Aorta (tissue), 5 donors: ENCODE measurements at regions not wholly inside any gene's neighbourhood (a gene's known extent, or its start where the extent isn't known, plus 50 kb on each side); places are given as distances from the start of the nearest gene placed in this dataset.

Experiments
- ATAC-seq: fragments of 200-7000 bp; cut with Tn5 transposase; one replicate; pipeline ENCODE4 v1.9.1; 2022; ENCODE audit warnings: moderate library complexity; ENCODE audit not compliant: low FRiP score
- DNase-seq, 2 donors: peaks; one replicate each; pipeline ENCODE4 v3.0.0-alpha.2; 2020
- H3K27ac ChIP-seq, 2 donors: one replicate each; pipeline ENCODE4 v1.5.1; 2013; ENCODE audit warnings: low read length in 2 of 2, mild to moderate bottlenecking in 2 of 2, moderate library complexity in 2 of 2, control low read depth in 1 of 2, inconsistent platforms in 1 of 2, low read depth in 1 of 2
- H3K27me3 ChIP-seq, 2 donors: one replicate each; pipeline ENCODE4 v1.6.1; 2013; ENCODE audit warnings: control low read depth in 1 of 2, low read length in 1 of 2, mild to moderate bottlenecking in 1 of 2, moderate library complexity in 1 of 2; ENCODE audit not compliant: insufficient read depth in 2 of 2, control insufficient read depth in 1 of 2
- H3K36me3 ChIP-seq, 2 donors: one replicate each; pipeline ENCODE4 v1.6.1; 2013; ENCODE audit warnings: control low read depth in 1 of 2, low read length in 1 of 2, mild to moderate bottlenecking in 1 of 2; ENCODE audit not compliant: insufficient read depth in 2 of 2, control insufficient read depth in 1 of 2
- H3K4me1 ChIP-seq, 2 donors: one replicate each; pipeline ENCODE4 v1.6.1; 2013; ENCODE audit warnings: low read length in 2 of 2, control low read depth in 1 of 2, mild to moderate bottlenecking in 1 of 2, moderate library complexity in 1 of 2; ENCODE audit not compliant: insufficient read depth in 2 of 2, control insufficient read depth in 1 of 2
- H3K4me3 ChIP-seq, 2 donors: one replicate each; pipeline ENCODE4 v1.5.1; 2013; ENCODE audit warnings: low read length in 2 of 2, control low read depth in 1 of 2, mild to moderate bottlenecking in 1 of 2
- H3K9me3 ChIP-seq: one replicate; pipeline ENCODE4 v1.6.1; 2013; ENCODE audit warnings: mild to moderate bottlenecking, low read length; ENCODE audit not compliant: control insufficient read depth
- WGBS, 2 donors: extraction: QIAGEN DNeasy Blood & Tissue Kit; methylation state at CpG; one replicate each; pipeline ENCODE4 v1.1.7; 2013; 5-methylcytosine and 5-hydroxymethylcytosine counted together
- intact Hi-C, 2 donors: fragments of 100-400 bp; cut with DNase I; formaldehyde crosslinking; loops; one replicate each; pipeline versions ENCODE4 v1.14.2 to v1.15.0; 2022
- donor health status: healthy with polysubstance abuse.
- donor health status: Bipolar disorder and iron deficiency.
- donor health status: DM: no; HTN: no; CAD: no.
- donor health status: DM: no; HTN: no; CAD: no.
- donor health status: DM: yes; HTN: yes; CAD: no.

DNA sequence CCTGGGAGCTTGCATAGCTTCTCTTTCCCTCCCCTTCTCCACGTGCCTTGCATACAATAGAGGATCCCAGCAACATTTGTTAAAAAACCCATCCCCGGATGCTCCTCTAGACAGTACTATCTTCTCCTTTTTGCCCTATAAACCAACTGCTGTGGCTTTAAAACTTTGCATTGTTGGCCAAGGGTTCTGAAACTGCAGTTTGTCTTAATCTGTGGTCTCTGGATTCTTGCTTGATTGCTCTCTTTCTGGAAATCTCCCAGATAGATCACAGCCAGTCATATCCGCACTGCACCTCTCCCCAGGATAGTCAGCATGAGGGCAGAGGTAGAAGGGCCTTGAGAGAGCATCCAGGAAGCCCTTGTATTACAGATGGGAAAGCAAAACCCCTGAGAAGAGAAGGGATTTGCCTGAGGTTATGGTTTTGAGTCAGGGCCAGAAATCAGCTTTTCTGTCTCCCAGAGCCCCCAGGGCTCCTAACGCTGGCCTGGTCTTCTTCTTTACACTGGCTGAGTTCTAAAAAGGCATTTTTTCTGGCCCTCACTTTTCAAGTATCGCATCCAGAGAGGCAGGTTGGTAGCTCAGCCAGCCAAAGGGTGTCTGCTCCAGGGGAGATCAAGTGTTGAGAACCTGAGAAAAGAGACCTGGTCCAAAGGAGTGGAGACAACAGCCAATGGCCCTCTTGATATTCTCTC lies 70.6 kb downstream of the ADM start:
- H3K27ac ChIP-seq: no peak overlapping the region
- intact Hi-C loops: no loop called here
- ATAC-seq (no peak), DNase-seq (no peak)
- no peak overlapping the region for H3K4me3 ChIP-seq
- no peaks in the 10 kb centered on the region for H3K27me3 ChIP-seq
- no peaks in the 10 kb centered on the region for H3K4me1 ChIP-seq
- WGBS, 2 donors: 73 to 83% methylated on average over 5 of the region's 5 CpGs
- H3K9me3 ChIP-seq: no peaks in the 10 kb centered on the region
- H3K36me3 ChIP-seq: no peaks in the 10 kb centered on the region

DNA sequence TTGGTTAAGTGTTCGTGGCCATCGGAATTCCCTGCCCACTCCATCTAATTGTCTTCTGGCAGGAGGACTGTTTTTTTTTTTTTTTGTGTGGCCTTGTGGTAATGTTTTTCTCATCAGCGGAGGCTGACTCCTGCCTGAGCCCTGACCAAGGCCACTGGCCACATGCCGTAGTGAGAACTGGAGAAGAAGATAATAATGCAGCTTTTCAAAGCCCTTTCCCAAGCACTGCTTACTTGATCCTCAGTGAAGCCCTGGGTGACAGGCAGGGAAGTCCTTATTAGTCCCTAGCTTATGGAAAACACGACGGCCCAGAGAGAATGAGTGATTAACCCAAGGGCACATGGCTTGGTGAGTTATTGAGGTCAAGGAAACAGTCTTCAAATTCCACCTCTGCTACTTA lies 71.2 kb downstream of the ADM start:
- 59 to 83% methylated on average over 6 of the region's 6 CpGs for WGBS, 2 donors
- no peak overlapping the region for H3K27ac ChIP-seq
- H3K4me1 ChIP-seq: no peaks in the 10 kb centered on the region
- intact Hi-C loops: no loop called here
- DNase-seq (peak in 1 of 2 donors; percentile 63), ATAC-seq (peak; percentile 27)
- H3K27me3 ChIP-seq: no peaks in the 10 kb centered on the region
- H3K4me3 ChIP-seq: no peak overlapping the region
- no peaks in the 10 kb centered on the region for H3K9me3 ChIP-seq
- H3K36me3 ChIP-seq: no peaks in the 10 kb centered on the region

DNA sequence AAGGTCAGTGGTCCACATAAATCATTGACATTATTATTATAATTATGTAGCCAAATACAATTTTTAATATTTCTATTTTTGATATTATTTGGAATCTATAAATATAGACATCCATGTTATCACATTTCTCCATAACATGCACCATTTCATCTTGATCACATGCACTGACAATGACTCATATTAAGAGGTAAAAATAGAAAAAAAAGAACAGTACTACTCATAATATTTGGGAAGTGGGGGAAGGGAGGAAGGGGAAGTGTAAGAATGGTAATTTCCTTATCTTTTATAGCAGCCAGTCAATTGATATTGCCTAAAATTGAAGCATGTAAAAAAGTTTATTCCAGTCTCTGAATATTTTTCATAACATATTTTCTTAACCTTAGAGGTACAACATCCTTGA lies 72.3 kb downstream of the ADM start:
- Histone ChIP-seq H3K4me3 (no peak overlapping the region), H3K9me3 (no peaks in the 10 kb centered on the region), H3K4me1 (no peaks in the 10 kb centered on the region), H3K36me3 (no peaks in the 10 kb centered on the region), H3K27ac (no peak overlapping the region), H3K27me3 (no peaks in the 10 kb centered on the region)
- DNase-seq (no peak), ATAC-seq (no peak)
- intact Hi-C loops: no loop called here

DNA sequence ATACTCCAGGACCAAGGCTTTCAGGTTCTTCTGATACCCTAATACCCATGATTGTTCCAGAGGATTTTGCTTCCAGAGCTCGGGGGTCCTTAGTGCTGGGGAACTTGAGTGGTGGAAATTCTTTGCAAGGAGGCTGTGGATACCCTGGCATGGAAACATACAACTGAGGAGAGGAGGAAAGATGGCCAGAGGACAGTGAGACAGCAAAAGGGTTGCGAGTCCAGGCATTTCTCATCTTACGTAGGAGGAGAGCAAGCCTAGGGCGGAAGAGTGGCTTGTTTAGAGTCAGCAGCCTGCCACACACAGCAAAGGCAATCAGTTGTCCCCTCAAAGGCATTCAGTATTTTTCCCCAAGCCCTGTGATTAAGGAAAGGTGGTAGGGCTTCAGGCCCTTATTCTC lies 73.5 kb downstream of the ADM start:
- no peaks in the 10 kb centered on the region for H3K9me3 ChIP-seq
- H3K27me3 ChIP-seq: no peaks in the 10 kb centered on the region
- no peaks in the 10 kb centered on the region for H3K36me3 ChIP-seq
- DNase-seq: no peak
- H3K27ac ChIP-seq: no peak overlapping the region
- ATAC-seq: no peak
- H3K4me1 ChIP-seq: no peaks in the 10 kb centered on the region
- intact Hi-C loops: no loop called here
- WGBS, 2 donors: 87 to 89% methylated on average over 4 of the region's 4 CpGs
- no peak overlapping the region for H3K4me3 ChIP-seq

DNA sequence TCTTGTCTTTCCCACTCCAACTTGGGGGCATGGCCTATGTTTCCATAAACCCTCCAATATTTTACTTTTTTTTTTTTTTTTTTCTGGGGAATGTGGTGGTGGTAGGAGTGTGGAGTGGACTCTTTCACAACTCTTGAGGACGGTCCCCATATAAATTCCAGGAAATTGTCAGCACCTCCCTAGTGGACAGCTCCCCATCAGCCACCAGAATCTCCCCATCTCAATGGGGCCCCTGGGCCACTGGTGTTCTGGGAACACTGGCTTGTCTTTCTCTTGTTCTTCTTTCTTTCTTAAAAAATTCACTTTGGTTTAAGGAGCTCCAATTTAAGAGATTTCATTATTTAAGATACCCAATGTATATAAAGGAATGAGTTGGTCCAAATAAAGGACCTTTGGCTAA lies 74.1 kb downstream of the ADM start:
- DNase-seq: no peak
- intact Hi-C loops: no loop called here
- no peak for ATAC-seq
- H3K4me3 ChIP-seq: no peak overlapping the region
- no peaks in the 10 kb centered on the region for H3K4me1 ChIP-seq
- H3K9me3 ChIP-seq: no peaks in the 10 kb centered on the region
- H3K27me3 ChIP-seq: no peaks in the 10 kb centered on the region
- no peak overlapping the region for H3K27ac ChIP-seq
- no peaks in the 10 kb centered on the region for H3K36me3 ChIP-seq
- 7 to 14% methylated on average over 1 of the region's 1 CpG for WGBS, 2 donors

DNA sequence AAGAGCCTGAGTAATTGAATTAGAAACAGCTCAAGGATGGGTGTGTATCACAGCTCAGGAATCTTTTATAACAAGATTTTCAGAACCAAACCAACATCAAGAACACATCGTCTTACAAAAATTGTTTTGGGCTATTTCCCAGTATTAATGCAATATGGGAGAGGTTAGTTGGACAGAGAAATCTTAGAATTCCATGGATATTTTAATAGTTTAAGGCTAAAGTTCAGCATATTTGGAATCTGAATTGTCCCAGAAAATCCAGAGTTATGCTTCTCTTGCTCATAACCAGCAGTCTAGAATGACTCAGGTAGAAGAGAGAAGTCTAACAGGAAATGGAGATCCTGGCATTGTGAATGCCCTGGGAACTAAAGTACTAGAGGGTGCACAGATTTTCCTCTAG lies 74.6 kb downstream of the ADM start:
- Histone ChIP-seq H3K36me3 (no peaks in the 10 kb centered on the region), H3K4me3 (no peak overlapping the region), H3K4me1 (no peaks in the 10 kb centered on the region), H3K9me3 (no peaks in the 10 kb centered on the region), H3K27me3 (no peaks in the 10 kb centered on the region), H3K27ac (no peak overlapping the region)
- DNase-seq (no peak), ATAC-seq (peak; percentile 17)
- WGBS, 2 donors: 2 to 5% methylated on average over 1 of the region's 1 CpG
- intact Hi-C loops: no loop called here

DNA sequence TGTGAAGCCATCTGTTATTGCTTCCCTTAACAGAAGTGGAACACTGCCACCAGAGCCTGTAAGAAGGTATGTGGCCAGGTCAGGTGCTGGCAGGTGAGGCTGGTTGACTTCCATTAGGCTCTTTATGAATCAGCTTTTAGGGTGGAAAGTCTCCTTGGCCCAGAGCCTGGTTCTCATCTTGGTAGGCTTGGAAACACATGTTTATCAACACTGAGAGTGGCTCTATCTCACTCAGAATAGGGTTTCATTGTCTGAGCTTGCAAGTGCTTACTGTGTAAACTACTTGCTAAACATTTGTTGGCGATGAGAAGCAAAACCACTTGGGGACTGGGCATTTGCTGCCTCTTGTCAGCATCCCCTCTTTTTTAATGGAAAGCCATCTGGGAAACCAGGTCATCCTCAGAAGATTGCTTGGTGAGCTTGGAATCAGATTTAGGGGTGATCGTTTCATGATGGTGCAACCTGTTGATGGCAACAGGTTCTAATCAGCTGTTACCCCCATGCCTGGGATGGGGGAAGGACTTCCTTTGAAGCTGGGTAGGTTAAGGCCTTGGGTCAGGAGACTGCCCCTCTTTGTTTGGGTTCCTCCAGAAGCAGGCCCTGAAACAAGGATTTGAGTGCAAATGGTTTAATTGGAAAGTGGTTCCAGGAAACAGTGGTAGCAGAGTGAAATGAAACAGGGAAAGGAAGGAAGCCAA lies 75.0 kb upstream of the AMPD3 start:
- H3K27ac ChIP-seq: peak overlapping the region in 1 of 2 donors; percentile 25

DNA sequence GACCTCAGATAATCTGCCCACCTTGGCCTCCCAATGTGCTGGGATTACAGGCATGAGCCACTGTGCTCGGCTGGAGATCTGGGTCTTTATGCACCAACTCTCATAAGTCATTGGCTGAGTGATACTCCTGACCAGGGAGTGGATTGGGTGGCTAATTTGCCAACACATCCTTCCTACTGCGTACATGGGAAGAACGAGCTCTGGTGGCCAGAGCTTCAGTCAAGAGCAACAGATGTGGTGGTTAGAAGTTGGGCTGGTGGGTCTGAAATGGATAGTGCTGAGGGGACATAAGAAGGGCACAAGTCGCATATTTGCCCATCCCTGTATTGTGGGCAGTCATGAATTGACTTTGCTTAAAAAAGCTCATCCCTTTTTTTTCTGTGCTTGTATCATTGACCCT lies 74.1 kb upstream of the AMPD3 start:
- DNase-seq: no peak
- Histone ChIP-seq H3K4me3 (no peak overlapping the region), H3K36me3 (no peaks in the 10 kb centered on the region), H3K27me3 (no peaks in the 10 kb centered on the region), H3K27ac (no peak overlapping the region), H3K4me1 (no peaks in the 10 kb centered on the region), H3K9me3 (no peaks in the 10 kb centered on the region)
- no peak for ATAC-seq
- intact Hi-C loops: no loop called here
- 85 to 90% methylated on average over 4 of the region's 4 CpGs for WGBS, 2 donors

More for the DNA sequence above, 75.0 kb upstream of the AMPD3 start:
- no peaks in the 10 kb centered on the region for H3K4me1 ChIP-seq
- intact Hi-C loops: no loop called here
- no peak for ATAC-seq
- H3K4me3 ChIP-seq: no peak overlapping the region
- H3K36me3 ChIP-seq: no peaks in the 10 kb centered on the region
- no peak for DNase-seq
- 96% methylated on average over 2 of the region's 2 CpGs for whole genome bisulfite sequencing, 2 donors
- no peaks in the 10 kb centered on the region for H3K27me3 ChIP-seq
- H3K9me3 ChIP-seq: no peaks in the 10 kb centered on the region

DNA sequence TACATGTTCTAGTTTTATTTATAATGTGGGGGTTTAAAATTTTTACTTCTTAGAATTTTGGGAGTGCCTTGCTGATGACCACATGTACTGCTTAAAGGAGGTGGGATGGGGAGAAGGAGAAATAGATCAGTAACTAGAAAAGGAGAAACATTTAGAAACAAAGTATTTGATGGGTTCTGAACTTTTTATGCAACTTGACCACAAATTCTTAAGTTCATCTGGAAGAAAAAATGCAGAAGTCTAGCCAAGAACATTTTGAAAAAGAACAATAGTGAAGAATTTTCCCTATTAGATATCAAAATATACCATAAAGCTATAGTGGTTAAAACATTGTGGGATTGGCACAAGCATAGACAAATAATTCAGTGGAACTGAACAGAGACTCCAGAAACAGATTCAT lies 73.3 kb upstream of the AMPD3 start:
- Histone ChIP-seq H3K4me3 (no peak overlapping the region), H3K9me3 (no peaks in the 10 kb centered on the region), H3K27me3 (no peaks in the 10 kb centered on the region), H3K36me3 (no peaks in the 10 kb centered on the region), H3K27ac (no peak overlapping the region), H3K4me1 (no peaks in the 10 kb centered on the region)
- ATAC-seq (no peak), DNase-seq (no peak)
- intact Hi-C loops: no loop called here
